ENCODE measurements at regions not wholly inside any gene's neighbourhood (a gene's known extent, or its start where the extent isn't known, plus 50 kb on each side); places are given as distances from the start of the nearest gene placed in this dataset.

DNA sequence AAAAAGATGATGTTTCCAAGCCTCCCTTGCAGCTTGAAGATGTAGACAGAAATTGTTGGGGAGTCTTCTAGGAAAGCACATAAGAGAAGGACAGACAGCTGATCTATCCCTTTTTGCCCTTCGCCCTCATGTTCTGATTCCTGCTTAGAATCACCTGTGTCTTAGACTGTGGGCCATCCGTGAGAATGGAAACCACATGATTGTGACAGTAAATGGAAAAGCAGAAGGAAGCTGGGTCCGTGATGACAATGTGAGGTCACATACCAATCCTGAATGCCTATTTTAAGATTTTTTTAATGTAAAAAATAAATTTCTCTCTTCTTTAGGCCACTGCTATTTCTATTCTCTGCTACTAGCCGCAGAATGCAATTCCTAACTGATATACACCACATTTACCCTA is 67.7 kb upstream of the C1orf87 start:
- no peak for DNase-seq

DNA sequence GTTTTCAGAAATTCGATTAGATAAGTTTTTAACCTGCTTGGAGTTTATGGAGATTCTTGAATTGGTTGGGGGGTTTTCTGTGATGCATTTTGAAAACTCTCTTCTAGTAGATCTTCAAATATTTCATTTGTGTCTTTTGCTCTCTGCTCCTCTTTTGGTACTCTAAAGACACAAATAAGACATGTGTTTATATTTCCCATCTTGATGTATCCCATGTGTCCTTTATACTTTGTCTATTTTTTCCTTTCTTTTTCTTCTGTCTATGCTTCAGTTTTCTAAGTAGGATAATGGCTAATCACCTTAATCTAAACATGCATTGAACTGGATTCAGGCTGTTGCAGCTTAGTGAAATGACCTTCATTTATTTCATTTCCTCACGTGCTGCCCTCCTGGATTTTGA is 63.8 kb upstream of the C1orf87 start:
- no peak for DNase-seq

DNA sequence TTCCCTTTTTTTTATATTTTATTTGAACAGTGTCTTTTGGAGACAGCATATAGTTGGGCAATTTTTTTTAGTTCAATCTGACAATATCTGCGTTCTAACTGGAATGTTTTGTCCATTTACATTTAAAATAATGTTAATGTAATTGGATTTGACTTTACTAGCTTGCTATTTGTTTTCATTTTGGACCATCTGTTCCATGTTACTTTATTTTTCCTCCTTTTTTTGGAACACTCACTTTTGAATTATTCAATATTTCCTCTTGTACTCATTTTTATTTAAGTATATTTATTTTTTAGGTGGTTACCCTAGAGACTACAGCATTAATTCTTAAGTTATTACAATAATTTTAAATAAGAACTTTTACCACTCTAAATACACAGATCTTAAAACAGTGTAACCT is 62.8 kb upstream of the C1orf87 start:
- DNase-seq, result no peak

DNA sequence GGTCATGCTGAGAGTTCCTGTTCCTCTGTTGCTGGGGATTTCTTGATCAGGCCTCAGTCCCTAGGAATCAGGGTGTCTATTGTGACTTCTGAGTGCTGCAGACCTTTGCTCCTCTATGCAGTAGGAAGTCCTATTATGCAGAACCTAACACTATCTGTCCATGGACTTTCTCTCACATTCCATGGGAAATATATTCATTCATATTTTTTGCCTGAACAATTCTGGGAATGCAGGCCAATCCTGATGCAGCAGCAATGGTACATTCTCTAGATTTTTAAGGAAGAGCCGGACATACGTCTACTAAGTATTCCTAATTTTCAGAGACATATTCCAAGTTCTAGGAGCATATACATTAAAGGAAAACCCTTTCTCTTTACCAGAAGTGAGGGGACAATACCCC is 61.1 kb upstream of the C1orf87 start:
- DNase-seq, result no peak

DNA sequence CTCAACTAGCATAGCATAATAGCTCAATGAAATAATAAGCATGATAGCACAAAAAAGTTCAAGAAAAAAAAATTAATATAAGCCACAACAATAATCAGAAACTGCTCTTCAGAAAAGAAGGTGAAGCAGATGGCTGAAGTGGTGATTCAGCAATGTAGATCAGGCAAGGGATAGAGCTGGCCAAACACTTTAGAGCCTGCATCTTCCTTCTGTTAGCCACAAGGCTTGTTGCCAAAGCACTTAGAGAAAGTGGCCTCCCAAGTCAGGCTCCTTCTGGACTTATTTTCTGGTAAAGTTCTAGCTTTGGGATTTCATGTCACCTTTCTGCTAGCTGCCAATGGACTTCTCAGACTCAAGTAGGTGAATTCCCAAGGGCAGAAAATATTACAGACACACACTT is 60.3 kb upstream of the C1orf87 start:
- DNase-seq, result no peak

DNA sequence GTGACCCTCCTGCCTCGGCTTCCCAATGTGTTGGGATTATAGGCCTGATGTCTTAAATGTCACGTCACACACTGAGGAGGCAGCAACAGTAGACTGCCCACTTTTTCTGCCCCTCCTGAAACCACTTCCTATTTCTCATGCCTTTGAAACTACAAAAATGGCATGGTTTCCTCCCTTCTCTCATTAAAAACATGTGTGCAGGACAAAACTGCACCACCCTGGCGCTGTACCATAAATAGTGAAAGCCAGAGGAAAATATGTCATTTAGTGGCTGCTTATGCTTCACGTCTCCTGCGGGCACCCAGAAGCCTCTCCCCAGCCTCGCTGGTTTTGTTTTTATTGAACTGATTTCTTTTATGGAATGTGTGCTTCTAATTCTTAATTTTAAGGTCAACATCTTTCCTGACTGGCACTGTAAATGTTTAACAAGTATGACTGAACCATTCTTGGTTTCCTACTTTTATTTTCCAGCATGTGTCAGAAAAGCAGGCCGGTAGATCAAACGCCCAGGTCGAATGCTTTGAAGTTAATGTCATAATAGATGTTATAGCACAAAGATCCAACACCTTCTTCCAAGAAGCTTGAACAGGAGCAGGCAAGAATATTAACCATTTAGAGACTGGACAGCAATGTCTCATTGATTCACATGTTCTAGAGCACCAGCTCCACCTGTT is 59.6 kb upstream of the C1orf87 start:
- DNase-seq, result no peak

DNA sequence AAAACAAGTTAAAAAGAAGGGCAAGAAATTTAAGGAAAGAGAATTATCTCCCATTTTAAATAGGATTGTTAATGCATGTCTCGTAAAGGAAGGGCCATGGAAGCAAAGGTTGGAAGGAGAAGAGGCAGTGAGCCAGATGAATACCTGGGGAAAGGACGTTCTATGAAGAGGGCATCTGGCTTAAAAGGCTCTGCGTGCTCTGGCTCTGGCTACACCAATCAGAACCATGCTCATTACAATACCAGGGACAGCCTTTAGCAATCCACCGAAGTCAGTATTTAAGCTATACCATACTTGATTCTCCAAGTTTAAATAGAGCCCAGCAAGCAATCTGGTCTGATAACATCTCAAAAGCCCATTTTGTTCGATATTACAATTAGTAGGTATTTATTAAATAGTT is 58.5 kb upstream of the C1orf87 start:
- DNase-seq, result no peak

DNA sequence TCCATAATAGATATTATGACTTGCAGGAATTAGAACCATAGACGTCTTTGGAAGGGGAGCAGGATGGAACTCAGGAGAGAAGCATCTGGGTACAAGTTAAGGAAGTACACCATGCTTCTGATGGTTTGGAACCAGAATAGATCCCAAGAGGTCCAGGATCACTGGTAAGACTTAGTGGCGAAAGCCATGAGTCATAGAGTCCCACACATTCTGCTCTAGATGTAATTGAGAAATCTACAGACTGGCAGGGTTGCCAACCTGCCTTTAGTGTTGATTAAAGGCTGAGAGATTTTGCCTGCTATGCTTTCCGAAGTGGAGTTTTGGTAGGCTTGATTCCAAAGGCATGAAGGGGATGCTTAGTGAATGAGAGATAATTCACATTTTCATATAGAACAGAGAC is 57.1 kb upstream of the C1orf87 start:
- no peak for DNase-seq

DNA sequence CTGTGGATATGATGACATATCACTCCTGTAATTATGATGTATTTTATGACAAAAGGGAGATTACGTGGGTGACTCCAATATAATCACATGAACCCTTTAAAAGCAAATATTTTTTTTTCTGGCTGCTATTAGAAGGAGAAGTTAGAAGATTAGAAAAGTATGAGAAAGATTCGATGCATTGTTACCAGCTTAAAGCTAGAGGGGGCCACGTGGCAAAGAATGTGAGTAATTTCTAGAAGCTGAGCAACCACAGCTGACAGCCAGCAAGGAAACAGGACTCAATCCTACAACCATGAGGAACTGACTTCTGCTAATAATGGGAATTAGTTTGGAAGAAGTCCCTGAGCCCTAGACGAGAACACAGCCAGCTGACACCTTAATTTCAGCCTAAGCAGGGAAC is 56.3 kb upstream of the C1orf87 start:
- DNase-seq, result no peak

DNA sequence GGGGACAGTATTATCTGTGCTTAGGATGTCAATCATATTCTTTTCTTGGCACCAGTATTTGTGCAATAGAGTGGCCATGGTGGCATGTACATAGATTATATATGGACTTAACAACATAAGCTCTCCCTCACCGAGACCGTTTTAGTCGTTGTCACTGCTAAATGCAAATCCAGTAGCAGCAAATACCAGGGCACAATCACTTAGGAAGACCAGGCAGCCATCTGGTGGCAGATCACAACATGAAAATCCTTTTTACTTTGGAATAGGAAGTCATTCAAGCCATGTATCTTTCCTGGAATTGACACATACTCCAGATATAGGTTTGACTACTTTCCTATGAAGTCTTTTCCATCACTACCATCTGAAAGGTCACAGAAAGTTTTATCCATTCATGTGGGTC is 53.2 kb upstream of the C1orf87 start:
- DNase-seq, result no peak

All from SHP77 treated with DMSO at 0.1 percent for 48 hours (cell line).